HT1080 (cell line): ENCODE measurements at regions not wholly inside any gene's neighbourhood (a gene's known extent, or its start where the extent isn't known, plus 50 kb on each side); places are given as distances from the start of the nearest gene placed in this dataset.
"Not testable (repeated sequence)": the region's sequence is repeated elsewhere in the genome, so short reads cannot be mapped to it uniquely, and the experiment has no call there.

Experiments used
- DNase-seq: peaks from one replicate; pipeline ENCODE4 v3.0.0-alpha.2; 2015; ENCODE audit warnings: low read depth

DNA sequence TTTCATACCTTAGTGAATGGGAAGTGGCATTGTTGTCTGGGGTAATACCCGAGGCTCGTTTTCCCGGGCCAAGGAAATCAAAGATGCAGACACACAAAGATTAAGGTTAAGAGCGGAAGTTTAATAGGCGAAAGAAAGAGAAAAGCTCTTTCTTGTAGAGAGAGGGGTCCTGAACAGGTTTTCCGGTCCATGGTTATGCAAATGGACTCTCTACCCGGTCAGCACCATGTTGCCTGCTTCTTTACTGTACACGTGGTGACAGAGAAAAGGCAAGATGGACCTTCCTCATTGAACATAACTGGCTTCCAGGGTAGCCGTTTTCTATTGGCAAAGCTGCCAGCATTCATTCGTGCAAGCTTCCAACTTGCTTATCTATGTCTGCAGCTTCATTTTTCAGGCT, 2063.5 kb downstream of the SUCLG1 start:
- no peak for DNase-seq

DNA sequence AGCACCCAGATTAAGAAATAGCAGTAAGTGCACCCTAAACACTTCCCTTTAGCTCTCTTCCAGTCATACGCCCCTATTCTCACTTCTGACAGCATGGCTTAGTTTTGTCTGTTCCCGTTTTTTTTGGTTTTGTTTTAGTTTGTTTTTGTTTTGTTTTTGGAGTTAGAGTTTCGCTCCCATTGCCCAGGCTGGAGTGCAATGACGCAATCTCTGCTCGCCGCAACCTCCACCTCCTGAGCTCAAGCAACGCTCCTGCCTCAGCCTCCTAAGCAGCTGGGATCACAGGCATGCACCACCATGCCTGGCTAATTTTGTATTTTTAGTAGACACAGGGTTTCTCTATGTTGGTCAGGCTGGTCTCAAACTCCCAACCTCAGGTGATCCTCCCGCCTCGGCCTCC, 2067.7 kb downstream of the SUCLG1 start:
- DNase-seq, result no peak

DNA sequence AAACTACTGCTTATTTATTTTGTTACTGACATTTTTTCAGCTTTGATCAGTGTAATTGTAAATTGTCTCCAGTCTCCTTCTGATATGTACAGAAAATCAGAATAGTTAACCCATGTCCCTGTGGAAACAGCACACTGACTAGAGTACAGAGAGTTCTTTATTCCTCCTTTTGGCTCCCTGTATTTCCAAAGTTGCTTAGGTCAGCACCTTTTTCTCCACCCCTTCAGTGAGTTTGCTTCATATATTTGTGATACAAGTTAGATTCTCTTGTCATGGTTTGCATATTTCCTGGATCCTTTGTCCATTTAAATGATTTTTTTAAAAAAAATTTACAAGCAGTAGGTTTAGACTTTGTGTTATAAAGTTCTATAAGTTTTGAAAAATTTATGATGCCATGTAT, 2051.1 kb upstream of the LRRTM1 start:
- DNase-seq, result no peak

DNA sequence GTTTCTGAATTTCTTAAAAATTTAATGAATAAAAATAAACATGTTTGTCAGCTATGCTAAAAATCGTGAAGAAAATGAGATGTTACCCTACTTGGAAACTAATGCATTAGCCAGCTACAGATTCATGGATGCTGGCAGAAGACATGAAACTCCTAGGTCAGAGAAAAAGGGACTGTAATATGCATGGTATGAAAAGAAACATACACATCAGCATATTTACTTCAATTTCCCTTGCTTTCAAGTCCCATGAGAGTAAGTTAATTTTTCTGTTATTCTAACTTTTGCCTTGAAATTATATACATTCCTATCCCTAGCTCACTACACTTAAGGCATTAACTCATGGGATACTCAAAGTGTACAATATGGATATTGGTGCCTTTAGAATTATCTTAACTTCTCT, 2041.4 kb upstream of the LRRTM1 start:
- DNase-seq, result no peak

DNA sequence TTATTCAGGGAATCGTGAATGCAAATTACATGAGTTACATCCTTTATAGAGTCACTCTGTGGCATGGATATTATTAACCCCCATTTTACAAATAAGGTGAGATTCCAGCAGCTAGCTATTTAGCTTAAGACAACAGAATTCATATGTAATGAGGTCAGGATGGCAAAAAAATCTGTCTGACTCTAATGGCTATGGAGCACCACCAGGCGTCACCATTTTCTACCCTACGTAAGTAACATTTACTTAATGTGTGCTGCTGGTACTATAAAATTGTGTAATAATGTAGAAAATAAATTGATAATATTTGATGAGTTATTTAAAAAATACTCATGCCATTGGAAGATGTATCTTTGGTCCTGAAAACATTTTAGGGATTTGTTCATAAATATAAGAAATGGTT, 2040.1 kb upstream of the LRRTM1 start:
- DNase-seq, result peak; percentile 27

DNA sequence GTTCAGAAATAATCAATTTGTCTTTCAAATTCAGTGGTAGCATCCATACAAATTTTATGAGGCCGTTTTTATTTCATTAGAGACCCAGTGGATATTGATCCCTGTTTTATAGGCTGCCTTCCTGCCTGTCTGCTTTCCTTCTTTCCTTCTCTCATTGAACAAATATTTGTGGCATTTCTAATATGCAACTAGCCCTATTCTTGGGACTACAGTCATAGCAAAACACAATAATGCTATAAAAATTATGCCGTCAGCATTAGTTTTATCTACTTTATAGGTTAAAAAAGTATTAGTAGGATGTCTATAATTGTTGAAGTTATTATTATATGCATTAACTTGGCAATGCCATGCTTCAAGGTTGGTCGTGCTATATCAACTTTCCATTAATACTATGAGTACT, 2037.8 kb upstream of the LRRTM1 start:
- no peak for DNase-seq

DNA sequence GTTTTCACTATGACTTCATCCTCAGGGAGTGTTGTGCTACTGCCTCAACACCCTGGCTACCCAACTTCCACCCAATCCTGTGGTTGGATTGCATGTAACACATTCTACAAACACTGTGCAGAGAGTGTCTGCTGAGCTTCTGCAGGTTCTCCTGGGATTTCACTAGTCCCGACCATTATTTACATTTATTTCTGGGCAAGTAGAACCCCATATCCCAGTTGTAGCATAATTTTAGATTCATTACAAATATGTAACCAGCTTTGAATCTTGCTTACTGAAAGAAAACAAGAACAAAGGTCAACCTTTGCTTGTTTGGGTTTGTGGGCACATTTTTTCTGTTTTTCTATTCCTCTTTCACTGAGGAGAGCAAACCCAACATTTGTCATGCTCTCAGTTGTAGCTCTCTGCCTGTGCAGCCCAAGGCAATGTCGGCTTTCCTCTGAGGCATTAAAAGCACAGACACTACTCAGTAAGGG, 2036.1 kb upstream of the LRRTM1 start:
- DNase-seq, result no peak

DNA sequence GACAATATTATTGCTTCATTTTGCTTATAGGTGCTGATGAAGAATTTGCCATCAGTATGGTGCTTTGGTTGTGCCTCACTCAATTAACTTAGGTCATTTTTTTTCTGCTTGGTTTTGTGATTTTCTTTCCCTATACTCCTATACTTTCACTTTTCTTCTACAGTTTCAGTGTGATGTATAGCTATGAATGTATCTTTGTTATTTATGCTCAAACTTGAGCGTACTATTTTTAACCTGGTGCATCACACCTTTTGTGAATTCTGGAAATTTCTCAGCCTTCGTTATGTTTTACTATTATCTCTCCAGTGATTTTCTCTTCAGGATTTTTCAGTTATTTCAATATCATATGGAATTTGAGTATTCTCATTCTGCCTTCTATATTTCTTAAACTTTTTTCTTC, 2035.3 kb upstream of the LRRTM1 start:
- DNase-seq, result no peak

DNA sequence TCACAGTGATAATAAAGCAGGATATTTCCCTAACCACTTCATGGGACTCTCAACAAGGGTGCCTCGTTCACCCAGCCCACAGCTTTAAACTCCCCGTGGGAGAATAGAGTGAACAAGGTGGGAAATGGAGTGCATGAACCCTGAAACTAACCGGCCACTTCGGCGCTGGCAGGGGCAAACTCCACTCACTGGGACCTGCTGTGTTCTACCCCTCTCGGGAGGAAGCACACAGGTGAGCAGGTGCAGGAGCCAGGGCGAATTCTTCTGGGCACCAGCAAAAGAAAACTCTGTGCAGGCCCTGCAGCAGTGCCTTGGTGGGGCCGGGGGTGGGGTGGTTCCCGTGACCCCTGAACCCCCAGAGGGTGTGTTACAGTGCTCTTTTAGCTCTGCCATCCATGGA, 2029.1 kb upstream of the LRRTM1 start:
- DNase-seq, result no peak

DNA sequence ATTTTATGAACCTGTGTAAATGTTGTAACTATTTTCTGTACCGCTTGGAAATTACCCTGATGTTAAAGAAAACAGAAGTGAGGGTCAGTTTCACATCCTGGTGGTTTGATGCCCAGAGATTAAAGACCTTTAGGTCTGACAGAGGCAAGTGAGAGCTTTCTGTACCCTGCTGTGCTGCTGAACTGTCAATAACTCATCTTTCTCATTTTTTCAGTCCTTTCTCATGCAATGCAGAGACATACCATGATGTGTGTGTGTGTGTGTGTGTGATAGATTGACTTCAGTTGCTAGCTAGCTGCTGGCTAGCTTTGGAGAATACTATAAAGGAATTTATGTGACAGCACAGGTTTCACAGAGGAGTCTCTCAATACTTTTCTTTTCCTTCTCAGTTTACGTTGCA, 2025.6 kb upstream of the LRRTM1 start:
- no peak for DNase-seq

DNA sequence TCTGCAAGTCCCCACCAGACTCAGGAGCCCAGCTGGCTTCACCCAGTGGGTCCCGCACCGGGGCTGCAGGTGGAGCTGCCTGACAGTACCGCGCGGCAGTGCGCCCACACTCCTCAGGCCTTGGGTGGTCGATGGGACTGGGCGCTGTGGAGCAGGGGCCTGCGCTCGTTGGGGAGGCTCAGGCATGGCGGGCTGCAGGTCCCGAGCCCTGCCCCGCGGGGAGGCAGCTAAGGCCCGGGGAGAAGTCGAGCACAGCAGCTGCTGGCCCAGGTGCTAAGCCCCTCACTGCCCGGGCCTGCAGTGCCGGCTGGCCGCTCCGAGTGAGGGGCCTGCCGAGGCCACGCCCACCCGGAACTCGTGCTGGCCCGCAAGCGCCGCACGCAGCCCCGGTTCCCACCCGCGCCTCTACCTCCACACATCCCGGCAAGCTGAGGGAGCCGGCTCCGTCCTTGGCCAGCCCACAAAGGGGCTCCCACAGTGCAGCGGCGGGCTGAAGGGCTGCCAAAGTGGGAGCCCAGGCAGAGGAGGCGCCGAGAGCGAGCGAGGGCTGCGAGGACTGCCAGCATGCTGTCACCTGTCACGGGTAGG, 2021.7 kb upstream of the LRRTM1 start:
- not testable (repeated sequence) for DNase-seq

DNA sequence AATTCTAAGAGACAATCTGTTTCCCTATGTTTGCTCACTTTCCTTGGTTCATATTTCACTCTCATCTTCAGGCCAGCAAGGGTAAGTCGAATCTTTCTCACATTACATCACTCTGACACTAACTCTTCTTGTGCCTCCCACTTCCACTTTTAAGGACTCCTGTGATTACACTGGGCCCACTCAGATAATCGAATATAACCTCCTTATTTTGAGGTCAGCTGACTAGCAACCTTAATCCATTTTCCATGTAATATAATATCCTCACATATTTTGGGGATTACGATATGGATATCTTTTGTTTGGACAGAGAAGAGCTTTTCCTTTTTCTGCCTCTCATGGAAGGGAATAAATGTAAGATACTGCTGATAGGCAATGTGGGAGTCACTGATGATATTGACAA, 2015.7 kb upstream of the LRRTM1 start:
- no peak for DNase-seq

DNA sequence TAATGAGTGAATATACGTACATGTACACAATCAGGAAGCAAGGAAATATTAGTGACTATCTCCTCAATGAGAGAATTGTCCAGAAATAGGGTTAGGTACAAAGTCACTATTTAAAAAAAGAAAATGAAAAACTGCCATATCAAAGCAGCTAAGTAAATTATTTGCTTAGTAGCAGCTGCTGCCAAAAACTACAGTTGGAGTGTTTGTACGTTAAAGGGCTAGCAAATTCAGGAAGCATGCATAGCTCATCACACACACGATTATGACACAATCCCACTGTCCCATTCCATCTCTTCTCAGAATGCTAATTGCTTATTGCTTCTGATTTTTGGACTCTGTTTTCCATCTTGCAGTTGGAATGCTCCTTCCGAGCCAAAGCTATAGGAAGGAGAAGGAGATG, 2012.5 kb upstream of the LRRTM1 start:
- no peak for DNase-seq

DNA sequence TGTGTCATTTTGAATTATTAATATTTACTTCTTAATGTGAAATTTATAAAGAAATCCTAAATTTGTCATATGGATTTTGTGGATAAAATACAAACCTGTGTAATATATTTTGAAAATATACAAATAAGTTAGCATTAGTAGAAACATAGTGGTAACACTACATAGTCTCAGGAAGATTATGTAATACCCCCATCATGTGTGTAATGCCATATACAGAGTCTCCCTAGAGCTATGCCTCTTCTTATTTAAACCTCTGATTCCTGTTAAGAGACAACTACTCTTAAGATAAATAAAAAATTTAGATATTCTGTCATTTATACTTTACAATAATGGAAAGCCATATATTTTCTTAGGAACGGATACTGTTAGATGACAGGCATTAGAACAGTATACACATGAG, 2012.0 kb upstream of the LRRTM1 start:
- no peak for DNase-seq

DNA sequence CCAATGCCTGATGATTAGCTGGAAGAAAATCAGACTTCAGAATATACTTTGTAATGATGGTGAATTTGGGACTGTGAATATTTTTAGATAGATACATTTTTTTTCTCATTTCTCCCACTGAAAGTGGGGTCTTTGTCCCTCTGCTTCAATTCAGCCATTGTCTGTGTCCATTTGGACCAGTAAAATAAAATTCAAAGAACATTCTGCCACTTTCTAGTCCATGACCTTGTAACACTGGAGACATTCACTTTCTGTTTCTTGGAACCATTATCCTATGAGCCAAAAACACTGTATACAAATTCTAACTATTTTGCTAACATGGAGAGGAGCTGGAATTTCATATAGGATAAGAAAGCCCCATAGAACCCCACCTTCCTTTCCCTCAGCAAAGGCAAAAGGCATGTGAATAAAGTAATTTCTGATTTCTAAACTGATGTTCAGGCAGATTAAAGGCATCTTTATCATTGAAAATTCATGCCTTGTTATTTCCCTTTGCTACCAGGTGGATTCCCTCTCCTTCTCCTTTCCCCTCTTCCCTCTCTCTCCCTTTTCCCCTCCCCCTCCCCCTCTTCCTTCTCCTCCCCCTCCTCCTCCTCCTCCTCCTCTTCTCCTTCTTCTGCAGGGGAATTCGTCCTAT, 2010.4 kb upstream of the LRRTM1 start:
- DNase-seq, result no peak

DNA sequence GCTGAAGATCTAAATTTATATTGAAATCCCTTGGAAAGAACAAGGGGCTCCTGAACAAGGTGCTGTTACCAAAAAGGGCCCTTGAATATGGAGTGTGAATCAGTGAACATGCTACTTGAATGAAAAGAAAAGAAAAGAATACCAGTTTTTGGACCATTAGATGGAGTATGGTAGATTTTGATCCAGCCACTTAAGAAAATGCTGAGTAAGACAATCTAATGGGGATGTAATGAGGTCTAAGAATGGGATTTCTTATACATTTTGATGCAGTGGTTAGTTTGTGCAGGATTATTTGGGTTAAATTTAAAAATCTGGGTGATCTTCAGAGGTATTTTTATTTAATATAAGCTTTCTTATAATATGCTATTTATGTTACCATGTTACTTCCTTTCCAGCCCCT, 2003.0 kb upstream of the LRRTM1 start:
- no peak for DNase-seq

DNA sequence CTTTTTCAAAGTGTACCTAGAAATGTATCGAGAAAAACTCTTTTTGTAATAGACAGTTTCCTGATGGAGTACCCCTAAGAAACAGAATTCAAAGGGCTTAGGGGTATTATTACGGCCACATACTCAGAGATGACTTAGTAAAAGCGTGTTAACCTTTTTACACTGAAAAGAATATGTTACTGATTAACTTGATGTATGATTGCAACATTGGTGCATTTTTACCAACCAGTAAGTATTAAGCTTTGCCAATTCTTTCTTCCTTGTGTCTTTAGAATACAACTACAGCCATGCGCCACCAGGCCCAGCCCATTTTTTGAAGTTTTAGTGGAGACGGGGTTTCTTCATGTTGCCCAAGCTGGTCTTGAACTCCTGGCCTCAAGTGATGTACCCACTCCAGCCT, 1997.0 kb upstream of the LRRTM1 start:
- DNase-seq, result no peak

DNA sequence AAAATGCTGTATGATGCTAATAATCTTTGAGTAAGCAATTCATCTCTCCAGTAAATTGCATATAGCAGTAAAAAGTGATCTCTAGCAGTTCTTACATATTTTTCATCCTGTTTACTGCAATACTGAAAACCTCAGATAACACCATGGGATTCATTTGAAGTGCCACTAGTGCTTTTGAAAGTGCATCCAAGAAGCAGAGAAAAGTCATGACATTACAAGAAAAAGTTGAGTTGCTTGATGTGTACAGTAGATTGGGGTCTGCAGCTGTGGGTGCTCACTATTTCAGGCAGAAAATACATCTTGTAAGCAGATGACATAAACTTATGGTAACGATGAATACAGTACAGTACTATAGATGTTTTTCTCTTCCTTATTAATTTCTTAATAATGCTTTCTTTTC, 1984.9 kb upstream of the LRRTM1 start:
- no peak for DNase-seq

DNA sequence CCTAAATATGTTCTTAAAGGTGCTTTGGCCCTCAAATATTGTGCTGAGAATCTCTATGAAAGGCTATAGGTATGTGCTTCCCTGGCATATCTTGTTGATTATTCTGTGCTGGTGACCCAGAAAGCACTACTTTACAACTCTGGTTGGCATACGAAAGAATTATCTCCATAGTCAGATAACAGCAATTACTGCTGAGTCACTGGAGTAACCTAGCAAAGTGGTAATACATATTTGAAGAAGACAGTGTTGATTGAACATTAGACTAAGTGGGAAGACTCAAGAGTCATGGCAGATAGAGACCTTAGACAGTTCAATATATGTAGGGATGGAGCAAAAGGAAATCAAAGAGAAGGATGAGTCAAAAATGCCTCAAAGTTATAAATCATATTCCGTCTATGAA, 1978.5 kb upstream of the LRRTM1 start:
- DNase-seq, result no peak

DNA sequence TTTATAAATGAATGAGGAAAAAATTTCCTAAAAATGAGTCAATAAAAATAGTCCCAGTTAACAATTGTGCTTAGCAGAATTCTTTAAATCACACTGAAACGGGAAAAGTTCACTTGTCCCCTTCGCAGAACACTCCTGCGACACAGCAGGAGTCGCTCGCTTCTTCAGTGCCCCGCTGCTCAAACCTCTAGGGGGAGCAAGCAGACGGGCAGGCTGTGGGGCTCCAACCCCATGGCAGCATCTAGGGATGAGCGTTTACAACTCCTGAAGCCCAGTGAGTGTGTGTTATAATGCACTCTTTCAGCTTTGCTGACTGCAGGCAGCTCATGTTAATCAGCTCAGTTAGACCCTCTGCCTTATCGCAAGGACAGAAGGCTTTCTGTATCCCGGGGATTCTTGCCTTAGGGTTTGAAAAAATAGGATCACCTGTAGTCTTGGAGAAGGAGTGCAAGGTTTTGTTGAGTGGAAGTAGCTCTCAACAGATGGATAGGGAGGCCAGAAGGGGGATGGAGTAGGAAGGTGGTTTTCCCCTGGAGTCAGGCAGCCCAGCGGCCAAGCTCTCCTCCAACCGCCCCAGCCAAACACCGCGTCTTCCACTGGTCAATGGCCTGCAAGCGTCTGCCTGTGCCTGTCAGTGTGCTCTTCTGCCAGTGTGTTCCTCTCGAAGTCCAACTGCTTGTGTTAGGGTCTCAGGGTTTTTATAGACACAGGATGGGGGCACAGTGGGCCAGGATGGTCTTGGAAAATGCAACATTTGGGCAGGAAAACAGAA, 1977.7 kb upstream of the LRRTM1 start:
- DNase-seq, result peak; percentile 18

DNA sequence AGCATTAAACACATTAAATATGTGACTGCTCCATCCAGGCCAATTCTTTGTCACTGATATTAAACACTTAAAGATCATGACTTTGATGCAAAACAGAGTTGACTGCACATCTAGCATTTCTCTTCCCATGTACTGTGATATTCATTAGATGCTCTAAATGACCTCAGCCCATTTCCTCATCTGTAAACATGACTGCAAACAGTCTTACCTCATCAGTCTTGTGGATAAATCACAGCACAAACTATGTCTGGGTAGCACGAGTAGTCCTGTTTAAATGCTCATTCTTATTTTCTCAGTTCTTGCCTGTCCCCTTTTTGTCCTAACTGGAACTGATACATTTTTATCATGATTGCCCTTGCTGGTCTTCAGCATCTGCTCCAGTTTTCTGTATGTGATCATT, 1974.8 kb upstream of the LRRTM1 start:
- DNase-seq, result no peak

DNA sequence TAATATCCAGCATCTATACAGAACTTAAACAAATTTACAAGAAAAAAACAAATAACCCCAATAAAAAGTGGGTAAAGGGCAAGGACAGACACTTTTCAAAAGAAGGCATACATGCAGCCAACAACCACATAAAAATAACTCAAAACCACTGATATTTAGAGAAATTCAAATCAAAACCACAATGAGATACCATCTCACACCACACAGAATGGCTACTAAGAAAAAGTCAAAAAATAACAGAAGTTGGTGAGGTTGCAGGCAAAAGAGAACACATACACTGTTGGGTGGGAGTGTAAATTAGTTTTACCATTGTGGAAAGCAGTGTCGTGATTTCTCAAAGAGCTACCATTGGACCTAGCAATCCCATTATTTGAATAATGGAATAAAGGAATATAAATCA, 1973.9 kb upstream of the LRRTM1 start:
- no peak for DNase-seq

DNA sequence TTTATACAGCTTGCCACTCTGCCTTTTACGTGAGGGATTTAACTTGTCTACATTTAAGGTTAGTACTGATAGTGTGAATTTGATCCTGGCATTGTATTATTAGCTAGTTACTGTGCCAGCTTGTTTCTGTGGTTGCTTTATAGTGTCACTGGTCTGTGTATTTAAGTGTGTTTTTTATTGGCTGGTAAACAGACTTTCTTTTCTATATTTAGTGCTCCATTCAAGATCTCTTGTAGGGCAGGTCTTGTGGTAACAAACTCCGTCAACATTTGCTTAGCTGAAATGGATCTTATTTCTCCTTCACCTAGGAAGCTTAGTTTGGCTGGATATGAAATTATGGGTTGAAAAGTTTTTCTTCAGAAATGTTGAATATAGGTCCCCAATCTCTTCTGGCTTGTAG, 1971.0 kb upstream of the LRRTM1 start:
- DNase-seq, result no peak
